Activated CD4-positive, alpha-beta T cell treated with anti-CD3 and anti-CD28 coated beads, Interleukin-2, amount 50 U/mL, for 16 hours (primary cell): ENCODE measurements at regions not wholly inside any gene's neighbourhood (a gene's known extent, or its start where the extent isn't known, plus 50 kb on each side); places are given as distances from the start of the nearest gene placed in this dataset.
"Not testable (repeated sequence)": the region's sequence is repeated elsewhere in the genome, so short reads cannot be mapped to it uniquely, and the experiment has no call there.

Source experiments
- DNase-seq: peaks from one replicate; pipeline ENCODE4 v3.0.0-alpha.2; 2020

DNA sequence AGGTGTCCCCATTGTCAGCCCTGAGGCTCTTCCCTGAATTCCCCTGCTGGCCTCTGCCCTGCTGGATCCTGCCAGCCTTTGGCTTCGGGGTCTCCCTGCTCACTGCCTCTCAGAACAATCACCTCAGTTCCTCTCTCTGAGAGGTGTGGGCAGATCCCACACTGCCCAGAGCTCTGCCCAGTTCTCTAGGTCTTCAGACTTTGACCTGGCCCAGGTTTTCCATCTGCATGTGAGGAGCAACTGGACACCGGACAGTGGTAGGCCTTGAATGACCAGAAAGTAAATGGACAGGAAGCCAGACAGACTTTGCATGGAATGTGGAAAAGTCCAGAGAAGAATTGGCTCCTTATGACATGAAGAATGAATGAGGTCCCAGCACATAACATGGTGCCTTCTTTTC lies 111.8 kb downstream of the FOXD4L6 start:
- not testable (repeated sequence) for DNase-seq

DNA sequence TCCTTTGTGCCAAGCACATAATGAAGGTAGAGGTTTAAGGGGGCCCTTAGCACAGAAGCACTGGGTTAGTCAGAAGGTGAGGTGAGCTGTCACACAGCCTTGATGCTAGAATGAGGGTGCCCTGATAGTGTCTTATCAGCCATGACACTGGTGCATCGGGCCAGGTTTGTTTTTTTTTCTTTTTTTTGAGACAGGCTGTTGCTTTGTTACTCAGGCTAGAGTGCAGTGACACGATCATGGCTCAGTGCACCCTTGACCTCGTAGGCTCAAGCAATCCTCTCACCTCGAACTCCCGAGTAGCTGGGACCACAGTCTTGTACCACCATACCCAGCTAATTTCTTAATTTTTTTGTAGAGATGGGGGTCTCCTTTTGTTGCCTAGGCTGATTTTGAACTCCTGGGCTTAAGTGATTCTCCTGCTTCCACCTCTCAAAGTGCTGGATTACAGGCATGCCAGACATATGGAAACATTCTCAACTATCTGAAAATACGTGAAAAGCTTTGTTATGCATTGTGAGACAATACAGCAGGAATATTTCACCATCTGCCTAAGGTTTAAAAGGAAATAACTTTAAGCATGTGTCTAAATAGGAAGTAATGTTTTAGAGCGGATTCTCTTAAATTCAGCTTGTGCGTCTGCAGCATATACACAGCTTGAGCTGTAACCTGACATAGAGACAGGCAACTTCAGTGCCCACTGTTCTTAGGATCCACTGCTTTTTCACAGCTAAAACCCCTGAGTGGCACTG lies 128.4 kb downstream of the FOXD4L6 start:
- DNase-seq: not testable (repeated sequence)

DNA sequence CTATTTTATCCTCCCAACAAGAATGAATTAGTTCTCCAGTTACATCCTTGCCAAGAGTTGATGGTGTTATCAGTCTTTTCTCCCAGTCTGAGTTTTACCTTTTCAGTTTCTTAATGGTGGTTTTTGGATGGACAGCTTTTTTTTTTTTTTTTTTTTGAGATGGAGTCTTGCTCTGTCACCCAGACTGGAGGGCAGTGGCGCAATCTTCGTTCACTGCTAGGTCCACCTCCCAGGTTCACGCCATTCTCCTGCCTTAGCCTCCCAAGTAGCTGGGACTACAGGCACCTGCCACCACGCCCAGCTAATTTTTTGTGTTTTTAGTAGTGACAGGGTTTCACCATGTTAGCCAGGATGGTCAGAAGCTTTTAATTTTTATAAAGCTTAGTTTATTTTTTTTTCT lies 133.0 kb downstream of the FOXD4L6 start:
- not testable (repeated sequence) for DNase-seq

DNA sequence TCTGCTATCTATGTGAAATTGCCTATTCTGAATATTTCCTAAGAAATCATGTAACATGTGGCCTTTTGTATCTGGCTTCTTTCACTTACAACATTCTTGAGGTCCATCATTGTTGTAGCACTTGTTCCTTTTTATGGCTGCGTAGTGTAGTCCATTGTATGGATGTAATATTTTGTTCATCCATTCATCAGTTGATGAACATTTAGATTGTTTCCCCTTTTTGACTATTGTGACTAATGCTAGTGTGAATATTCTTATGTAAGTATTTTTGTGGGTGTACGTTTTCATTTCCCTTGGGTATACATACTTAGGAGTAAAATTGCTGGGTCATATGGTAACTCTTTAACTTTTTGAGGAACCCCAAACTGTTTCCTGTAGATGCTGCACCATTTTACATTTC lies 134.6 kb downstream of the FOXD4L6 start:
- DNase-seq: not testable (repeated sequence)

DNA sequence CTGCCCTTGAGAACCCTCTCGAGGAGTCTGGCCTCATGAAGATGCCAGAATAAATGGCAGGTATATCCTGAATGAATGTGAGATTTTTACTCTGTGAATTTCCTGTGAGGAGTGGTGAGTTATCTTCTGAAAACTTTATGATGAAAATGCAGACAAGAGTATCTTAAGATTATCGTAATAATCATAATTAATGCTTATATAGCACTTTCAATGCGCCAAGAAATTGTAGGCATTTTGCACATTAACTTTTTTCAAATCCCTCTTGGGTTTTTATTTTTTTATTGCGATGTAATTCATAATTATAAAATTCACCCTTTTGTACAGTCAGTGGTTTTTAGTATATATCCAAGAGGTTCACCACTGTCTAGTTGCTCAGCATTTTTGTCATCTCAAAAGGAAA lies 135.1 kb downstream of the FOXD4L6 start:
- DNase-seq: not testable (repeated sequence)

DNA sequence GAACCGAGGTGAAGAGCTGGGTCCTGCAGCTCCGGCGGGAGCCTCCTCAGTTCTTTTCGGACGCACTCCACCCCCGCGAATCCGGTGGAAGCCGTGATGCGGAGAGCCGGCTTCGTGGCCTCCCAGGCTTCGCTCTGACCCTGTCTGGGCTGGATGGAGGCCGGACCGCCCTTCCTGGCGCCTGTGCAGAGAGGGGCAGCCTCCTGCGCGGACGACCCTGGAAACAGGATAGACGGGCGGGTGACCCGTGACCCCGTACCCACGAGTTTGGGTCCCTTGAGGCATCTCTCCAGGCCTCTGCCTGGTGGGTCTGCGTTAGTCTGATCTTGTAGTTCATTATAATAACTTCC lies 136.0 kb downstream of the FOXD4L6 start:
- not testable (repeated sequence) for DNase-seq

DNA sequence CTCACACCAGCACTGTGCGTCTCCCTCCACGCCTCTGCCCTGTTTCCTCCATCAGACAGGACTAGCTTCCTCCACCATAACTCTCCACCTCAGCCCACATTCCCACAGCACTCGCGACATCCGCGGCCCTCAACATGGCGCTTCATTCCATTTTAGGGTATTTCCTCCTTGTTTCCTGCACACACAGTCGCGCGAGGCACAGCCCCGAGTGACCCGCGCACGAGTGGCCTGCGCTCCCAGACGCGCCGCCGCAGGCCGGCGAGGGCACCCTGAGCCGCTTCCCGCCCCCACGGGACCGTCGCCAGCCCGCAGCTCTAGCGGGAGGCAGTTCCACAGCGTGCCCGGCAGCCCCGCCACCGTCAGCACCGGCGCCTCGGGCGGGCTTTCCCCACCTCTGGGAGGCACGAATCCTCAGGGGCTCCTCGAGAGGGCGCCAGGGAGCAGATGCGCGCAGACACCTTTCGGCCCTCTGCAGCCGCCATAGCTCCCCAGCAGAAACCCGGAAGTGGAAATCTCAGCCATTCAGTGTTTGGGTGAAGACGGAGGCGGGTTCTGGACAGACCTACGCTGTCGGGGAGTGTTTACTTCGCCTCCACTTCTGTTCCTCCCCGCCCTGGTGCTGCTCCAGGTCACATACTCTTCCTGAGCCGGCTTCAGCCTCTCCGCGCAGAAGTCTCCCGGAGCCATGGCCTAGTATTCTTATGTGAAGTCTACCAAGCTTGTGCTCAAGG lies 136.6 kb downstream of the FOXD4L6 start:
- peak; percentile 99 for DNase-seq

DNA sequence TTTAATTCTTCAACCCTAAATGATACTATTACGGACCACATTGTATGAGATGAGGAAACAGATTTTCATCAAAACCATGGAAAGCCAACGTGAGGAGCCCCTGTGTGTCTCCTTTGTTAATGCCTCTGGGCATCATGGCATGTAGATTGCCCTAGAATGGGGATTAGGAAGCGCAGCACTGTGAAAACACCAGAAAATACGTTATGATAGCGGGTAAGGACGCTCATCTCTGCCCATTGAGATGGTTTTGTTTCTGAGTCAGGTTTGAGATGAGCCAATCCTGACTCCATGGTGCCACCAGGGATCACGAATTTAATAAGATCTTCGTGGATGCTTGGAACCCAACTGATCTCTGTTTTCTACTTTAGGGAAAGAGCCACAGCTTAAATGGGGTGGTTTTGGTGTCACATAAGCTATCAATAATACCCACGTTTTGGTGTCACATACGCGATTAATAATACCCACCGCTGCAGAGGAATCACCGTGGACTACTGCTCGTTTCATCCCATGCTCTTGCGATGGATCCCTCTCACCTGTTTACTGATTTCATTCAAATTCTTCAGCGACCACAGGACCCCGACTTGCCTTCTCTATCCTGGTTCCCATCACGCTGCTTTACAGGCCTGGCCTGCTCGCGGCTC lies 137.3 kb downstream of the FOXD4L6 start:
- peak; percentile 30 for DNase-seq

DNA sequence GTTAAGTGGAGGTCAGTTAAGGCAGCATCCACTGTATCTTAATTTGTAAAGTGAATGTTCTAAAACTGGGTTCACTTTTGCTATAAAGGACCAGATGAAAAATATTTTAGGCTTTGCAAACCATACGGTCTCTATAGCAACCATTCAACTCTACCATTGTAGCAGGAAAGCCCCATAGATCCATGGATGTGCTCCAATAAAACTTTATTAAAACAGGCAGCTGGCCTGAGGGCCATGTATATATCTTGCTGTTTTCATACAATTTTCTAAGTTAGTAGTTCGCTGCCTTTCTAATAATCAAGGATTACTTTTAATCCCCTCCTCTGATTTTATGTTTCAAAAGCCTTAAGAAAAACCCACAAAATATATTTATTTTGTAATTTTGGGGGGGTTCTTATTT lies 142.1 kb downstream of the FOXD4L6 start:
- not testable (repeated sequence) for DNase-seq

DNA sequence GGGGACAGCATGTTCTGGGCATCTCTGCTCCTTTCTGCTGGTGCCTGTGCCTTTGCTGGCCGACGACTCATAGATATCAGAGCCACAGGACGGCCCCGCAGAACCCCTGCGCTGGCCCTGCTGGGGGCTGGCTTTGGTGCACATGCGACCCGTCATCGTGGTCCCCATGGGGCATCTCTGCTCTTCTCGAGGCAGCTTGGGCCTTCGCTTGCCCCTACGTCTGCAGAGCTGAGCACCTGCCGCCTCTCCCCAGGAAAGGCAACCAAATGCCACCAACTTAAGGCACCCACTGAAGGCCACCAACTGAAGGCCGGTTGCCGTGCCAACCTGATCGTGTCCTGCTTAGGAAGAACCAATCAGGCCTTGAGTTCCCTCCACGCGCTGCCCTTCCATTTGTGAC lies 153.1 kb downstream of the FOXD4L6 start:
- not testable (repeated sequence) for DNase-seq

DNA sequence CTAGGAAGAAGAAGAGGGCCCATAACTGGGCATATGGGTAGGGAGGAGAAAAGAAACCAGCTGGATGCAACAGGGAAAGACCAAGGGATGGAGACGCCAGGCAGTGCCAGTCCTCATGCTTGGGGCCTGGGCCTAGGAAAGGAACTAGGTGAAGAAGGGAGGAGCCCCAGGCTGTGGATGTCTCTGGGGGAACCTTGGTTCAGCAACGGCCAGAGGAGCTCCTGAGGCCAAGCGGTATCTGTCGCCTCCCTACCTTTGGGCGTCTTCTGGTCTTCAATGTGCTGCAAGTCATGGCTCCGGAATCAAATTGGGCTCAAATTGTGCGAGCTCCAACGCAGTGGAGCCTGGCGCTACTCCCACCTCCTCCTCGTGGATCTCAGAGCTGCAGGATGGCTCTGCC lies 153.6 kb downstream of the FOXD4L6 start:
- DNase-seq: not testable (repeated sequence)

DNA sequence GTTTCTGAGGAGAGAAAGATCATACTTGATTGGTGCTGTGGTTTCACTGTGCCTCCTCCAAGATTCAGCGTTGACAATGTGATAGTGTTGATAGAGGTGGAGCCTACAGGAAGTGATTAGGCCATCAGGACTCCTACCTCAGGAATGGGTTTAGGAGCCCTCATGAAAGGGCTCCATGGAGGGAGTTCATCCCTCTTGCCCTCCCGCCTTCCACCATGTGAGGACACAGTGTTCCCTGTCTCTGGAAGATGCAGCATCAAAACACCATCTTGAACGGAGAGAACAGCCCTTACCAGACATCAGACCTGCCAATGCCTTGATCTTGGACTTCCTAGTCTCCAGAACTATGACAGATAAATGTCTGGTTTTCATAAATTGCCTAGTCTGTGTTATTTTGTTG lies 156.7 kb downstream of the FOXD4L6 start:
- DNase-seq: not testable (repeated sequence)

DNA sequence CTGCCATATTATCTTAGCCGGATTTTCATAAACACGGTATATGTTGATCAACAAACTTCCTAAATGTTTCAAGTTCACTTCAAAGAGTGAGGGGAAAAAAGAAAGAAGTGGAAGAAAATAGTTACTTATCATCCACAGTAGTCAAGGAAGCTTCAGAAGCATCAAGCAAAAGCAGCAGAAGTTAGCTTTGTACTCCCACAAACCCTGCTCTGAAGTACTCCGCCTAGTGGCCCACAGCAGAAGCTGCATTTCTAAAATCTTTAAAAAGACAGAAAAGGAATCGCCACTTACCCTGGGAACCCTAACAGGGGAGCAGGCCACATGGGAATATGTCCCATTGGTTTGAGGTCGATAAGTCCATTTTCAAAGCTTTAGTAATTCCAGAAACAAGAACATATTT lies 158.1 kb downstream of the FOXD4L6 start:
- DNase-seq: not testable (repeated sequence)

DNA sequence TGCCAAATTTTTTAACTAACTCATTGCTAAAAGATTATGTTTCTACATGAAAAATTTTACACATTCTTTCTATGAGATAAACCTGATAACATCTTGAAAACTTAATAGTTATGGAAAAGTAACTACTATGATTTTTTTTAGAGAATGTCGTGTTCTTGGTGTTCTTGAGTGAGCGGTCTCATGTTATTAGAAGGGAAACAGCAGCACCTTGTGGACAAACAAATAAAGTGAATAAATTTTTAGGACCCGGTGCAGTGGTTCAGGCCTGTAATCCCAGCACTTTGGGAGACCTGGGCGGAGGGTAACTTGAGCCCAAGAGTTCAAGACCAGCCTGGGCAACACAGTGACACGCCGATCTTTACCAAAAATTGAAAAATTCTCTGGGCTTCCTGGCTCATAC lies 166.0 kb downstream of the FOXD4L6 start:
- not testable (repeated sequence) for DNase-seq

DNA sequence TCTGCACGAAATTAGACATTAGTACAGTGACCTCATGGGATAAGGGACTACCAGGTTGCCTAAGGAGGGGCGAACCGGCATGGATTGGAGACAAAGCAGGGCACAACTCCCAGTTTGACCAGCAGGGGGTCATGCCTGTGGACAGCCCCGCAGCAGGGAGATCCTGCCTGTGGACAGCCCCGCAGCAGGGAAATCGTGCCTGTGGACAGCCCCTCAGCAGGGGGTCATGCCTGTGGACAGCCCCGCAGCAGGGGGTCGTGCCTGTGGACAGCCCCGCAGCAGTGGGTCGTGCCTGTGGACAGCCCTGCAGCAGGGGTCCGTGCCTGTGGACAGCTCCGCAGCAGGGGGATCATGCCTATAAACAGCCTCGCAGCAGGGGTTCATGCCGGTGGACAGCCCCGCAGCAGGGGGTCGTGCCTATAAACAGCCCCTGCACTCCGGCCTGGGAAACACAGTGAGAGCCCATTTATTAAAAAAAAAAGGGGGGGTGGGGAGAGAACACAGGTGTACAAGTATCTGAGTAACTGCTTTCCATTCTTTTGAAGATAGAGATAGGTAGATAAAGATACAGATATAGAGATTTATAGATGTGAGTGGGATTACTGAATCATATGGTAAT lies 176.5 kb downstream of the FOXD4L6 start:
- not testable (repeated sequence) for DNase-seq

DNA sequence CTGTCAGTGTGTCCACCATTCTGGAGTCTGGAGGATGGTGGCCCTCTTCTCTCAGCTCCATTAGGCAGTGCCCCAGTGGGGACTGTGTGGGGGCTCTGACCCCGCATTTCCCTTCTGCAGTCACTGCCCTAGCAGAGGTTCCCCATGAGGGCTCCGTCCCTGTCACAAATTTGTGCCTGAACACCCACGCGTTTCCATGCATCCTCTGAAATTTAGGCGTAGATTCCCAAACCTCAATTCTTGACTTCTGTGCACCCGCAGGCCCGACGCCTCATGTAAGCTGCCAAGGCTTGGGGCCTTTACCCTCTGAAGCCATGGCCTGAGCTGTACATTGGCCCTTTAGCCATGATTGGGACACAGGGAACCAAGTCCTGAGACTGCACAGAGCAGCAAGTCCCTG lies 182.3 kb downstream of the FOXD4L6 start:
- not testable (repeated sequence) for DNase-seq

DNA sequence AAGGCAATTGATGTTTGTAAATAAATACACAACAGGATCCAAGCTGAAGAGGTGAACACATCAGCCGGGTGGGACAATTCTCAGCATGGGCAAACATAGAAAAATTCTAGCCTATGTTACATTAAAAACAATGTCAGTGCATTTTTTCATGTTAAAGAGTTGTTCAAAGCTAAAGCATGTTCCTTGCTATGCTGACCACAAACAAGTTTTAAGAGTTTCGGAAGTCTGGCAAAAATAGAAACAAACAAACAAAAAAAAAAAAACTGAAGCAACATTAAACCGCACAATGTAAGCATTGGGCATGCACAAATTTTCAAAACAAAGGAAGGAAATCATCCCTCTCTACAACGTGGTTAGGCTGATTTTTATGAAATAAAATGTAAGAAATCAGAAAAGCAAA lies 185.8 kb downstream of the FOXD4L6 start:
- DNase-seq: not testable (repeated sequence)

DNA sequence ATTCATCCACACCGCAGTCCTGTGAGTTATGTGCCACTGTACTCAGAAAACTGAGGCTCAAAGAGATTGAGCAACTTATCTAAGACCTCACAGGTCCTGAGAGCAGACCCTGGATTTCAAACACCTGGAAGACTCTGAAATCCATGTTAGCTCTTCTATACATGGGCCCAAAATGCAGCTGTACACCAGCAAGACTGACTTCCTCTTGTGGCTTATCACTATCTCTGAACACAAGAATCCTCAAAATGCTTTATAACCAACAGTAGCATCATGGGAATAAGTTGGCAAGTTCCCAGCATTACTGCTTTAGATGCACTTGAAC lies 188.6 kb downstream of the FOXD4L6 start:
- not testable (repeated sequence) for DNase-seq

DNA sequence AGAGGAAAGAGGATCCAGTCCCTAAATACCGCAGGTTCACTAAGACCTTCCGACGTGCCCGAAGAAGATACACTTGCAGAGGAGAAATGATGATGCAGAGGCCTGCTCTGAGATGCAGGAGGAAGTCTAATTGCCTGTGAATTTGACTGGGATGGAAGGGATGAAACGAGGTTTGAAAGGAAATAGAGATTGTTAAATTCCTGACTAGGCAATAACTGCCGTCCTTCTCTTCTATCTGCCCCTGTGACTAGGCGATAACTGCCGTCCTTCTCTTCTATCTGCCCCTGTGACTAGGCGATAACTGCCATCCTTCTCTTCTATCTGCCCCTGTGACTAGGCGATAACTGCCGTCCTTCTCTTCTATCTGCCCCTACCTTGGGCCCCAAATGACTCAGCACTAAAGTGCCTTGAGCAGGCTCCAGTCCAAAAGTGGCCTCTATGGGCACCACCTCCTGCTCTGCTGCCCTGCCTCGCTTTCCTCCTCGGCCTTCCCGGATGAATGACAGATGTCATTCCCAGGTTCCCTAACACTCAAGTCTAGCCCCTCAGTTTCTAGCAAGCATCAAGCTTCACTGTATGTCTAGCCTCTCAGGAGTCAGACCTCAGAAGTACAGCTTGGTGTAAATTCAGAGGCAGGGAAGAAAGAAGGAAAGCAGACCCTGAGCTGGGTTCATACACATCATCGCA lies 189.1 kb downstream of the FOXD4L6 start:
- not testable (repeated sequence) for DNase-seq

DNA sequence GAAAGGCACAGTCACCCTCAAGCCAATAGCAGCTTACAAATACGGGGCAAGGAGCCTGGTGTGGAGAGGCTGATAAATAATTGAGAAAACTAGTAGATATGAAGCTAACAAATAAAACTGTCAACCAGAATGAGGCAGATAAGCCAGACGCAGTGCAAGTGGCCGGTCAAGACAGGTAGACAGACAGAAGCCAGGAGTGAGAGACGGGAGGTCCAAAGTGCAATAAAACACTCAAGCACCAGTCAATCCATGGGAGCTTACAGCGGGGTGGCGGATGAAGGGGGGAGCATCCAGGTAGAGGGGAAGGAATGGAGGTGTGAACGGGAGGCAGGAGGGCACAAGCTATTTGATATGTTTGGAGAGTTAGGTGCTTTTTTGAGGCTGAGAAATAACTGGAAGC lies 193.1 kb downstream of the FOXD4L6 start:
- no peak for DNase-seq

DNA sequence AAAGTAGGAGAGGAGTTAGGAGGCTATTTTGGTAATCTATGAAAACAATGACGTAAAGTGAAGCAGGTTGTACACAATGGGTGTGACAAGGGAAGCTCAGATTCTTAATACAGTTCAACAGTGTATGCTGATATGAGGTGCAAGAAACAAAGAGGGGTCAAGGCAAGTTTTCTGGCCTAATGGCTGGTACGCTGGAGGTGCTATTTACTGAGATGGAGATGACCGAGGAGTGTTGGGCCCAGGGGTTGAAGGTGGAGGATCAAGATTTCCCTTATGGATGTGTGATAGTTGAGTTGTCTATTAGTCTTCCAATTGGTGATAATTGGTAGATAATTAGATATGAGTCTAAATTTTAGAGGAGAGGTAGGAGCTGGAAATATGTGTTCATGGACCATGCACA lies 194.0 kb downstream of the FOXD4L6 start:
- DNase-seq: not testable (repeated sequence)

DNA sequence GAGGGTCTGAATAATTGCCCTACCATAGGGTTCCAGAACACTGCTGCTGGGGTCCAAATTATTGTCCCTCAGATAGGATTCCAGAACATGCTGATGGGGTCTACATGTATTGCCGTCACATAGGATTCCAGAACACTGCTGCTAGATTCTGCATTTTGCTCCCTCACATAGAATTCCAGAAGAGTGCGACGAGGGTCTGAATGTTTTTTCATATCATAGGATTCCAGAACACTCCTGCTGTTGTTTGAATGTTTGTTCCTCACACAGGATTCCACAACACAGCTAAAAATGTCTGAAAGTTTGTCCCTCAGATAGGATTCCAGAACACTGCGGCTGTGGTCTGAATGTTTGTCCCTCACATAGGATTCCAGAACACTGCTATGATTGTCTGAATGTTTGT lies 198.1 kb downstream of the FOXD4L6 start:
- DNase-seq: not testable (repeated sequence)

DNA sequence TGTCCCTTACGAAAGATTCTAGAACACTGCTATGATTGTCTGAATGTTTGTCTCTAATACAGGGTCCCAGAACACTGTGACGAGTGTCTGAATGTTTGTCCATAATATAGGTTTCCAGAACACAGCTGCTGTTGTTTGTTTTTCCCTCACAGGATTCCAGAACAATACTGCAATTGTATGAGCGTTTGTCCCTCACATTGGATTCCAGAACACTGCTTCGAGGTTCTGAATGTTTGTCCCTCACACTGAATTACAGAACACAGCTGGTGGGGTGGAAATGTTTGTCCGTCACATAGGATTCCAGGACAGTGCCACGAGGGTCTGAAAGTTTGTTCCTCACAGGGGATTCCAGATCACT lies 199.0 kb downstream of the FOXD4L6 start:
- DNase-seq: not testable (repeated sequence)
